Right lung (tissue), 2 donors: ENCODE measurements at regions not wholly inside any gene's neighbourhood (a gene's known extent, or its start where the extent isn't known, plus 50 kb on each side); places are given as distances from the start of the nearest gene placed in this dataset.
"Not testable (repeated sequence)": the region's sequence is repeated elsewhere in the genome, so short reads cannot be mapped to it uniquely, and the experiment has no call there.

Experiments used
- DNase-seq, 2 donors: peaks; one replicate each; pipeline ENCODE4 v3.0.0-alpha.2; 2013

DNA sequence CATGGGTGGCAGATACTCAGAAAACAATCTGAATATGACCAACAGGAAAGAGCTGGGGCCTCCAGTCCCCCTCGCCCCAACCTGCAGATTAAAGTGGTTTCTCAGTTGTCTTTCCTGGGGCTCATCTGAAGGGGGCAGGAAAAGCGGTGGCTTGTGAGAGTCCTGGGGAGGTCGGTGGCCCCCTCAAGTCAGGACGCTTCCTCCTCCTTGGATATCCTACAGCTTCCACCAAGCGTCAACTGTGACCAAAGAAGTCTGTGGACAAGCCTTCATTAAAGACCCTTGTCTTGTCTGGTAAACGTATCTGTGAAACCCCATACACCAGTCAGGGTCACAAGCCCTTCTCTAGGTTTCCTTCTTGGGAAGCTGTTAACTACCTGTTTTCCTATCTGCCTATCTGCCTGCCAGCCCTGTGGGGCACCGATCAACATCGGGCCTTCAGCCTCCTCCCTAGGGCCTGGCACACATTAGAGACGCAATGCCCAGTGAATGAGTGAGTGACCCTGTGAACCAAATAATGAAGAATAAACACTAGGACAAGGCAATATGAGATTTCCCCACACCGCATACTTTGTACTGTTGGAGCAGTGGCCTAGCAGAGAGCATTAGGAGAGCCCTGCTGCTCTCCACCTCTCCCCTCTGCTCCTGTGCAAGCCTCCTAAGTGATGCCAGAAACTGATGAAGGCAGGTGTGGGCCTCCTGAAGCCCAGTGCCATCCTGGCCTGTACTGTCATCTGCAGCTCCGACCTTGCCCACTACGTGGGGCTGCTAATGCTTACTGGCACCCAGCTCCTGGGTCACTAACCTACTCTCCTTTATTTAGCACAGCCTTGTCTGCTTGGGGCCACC, 1317.8 kb downstream of the UQCRFS1 start:
- no peak for DNase-seq

DNA sequence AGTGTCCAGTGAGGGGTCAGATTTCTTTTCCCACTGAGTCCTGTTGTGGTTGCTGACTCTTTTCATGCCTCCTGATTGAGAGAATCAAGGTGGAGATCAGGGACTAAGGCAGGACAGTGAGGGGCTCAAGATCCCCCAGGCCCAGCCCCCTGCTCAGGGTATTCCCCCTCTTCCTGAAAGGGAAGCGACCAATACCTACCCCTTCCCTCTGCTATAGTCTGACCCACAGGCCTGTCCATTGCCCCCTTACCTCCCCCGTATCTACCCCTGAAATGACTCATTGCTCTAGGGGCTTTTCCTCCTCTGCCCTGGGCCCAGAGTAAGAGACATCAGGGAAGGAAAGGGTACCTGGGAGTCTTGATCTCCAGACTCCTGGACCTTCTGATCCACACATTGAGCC, 1320.5 kb downstream of the UQCRFS1 start:
- no peak for DNase-seq

DNA sequence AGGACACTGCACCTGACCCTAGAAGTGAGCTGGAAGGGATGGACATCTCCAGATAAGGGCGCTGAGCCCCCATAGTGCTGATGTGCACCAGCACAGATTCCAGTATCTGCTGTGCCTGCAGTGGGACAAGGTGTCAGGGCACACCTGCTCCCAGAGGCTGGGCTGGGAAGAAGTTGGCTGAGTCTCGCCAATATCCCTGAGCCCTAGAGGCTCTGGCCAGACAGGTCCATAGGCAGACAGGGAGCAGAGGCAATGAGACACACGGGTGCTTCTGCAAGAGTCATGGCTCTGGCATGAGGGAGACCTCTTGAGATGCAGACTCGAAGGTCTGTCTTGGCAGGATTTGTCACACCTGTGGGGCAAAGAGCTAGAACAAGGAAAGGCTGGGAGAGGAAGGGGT, 1321.5 kb downstream of the UQCRFS1 start:
- DNase-seq, result no peak

DNA sequence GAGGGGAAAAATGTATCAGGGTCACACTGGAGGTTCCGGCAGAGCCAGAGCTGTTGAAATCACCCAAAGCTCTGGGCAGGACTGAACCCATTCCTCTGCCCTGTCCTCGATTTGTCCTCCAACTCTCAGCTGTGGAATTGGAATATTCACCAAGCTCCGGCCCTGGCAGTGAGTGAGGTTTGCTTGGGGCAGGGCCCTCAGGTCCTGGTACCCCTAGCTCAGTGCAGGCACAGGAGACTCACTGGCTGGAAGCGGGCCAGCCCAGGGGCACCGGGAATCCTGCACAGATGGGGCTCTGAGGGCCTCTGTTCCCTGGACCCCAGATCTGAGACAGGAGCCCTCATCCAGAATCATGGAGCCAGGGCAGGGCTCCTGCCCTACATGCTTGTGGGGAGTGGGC, 1322.3 kb downstream of the UQCRFS1 start:
- no peak for DNase-seq

DNA sequence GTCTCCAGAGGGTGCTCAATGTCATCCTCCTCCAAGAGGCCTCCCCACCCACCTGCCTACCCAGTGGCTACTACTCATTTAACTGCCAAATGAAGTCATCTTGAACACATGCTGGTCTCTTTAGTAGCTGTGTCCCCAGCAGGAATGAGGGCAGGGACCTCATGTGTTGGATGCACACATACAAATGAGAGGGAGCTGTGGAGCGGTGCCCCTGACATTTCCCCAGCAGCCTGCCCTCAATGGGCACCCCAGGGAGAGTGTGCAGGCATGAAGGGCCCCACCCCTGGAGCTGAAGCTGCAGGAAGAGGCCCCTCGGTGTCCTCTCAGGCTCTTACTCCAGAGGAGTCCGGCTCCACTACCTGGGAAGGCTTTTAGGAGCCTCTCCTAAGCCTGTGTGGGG, 1322.7 kb downstream of the UQCRFS1 start:
- DNase-seq, result no peak

DNA sequence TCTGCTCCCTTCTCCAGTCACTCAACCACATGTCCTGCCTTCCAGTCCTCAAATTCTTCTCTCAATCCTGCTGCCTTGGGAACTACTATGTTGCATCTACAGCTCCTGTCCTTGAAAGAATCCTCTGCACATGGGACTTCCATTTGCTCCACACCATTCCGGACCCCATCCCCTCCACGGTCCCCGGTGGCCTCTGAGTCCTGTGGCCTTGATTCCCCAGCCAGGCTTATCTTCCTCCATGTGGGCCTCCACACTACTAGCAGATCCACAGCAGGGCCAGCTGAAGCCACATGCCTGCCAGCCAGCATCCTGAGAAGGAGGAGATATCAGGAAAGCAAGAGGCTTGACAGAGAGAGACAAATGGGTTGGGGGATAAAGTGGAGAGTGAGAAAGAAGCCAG, 1323.8 kb downstream of the UQCRFS1 start:
- DNase-seq, result no peak

DNA sequence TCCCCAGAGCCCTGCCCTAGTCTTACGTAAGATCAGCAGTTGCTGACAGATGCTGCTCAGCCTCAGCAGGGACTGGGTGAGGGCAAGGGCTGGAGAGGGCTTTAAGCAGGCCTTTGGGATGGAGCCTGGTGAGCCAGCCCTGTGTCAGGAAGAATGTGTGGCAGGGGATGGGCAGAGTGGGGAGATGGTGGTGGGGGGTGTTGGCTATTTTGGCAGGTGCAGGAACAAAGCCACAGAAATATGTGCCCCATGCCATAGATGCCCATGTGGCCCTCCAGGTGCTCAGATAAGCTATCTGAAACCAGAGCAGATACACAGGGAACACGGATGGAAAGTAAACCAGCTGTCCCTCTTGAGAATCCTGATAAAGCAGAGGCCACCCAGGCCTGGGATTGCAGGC, 1325.0 kb downstream of the UQCRFS1 start:
- no peak for DNase-seq

DNA sequence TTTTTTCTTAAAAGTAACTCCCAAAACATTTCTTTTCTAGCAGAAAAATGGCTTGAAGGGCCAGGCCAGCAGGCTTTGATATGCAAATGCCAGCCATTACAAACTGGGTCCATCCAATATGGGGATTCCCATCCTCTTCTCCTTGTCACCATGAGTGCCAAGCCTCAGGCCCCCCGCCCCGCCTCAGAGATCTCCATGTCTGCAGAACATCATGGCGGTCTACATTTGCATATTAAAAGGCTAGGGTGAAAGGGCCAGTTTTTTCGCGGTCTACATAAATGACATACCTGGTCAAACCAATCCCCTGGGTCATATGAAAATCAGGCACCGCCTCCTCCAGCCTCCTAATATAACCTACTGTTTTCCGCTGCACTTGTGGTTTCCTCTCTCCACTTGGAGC, 1327.6 kb downstream of the UQCRFS1 start:
- DNase-seq, result no peak

DNA sequence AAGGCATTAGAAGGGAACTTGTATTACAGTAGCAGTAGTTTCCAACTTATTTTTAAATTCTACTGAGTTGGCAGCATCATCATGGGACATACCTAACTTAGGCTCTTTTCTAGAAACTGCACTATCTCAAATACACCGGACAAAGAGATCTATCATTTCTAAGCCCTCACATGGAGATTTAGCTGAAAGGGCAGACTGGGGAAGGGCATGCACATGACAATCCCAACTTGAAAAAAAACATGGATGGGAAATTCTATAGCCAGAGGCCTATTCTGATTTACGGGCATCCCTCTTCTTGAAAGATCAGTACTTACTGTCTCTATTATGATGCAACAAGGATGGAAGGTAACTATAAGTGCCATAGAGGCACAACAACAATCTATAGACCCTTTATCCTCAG, 1328.6 kb downstream of the UQCRFS1 start:
- DNase-seq, result no peak

DNA sequence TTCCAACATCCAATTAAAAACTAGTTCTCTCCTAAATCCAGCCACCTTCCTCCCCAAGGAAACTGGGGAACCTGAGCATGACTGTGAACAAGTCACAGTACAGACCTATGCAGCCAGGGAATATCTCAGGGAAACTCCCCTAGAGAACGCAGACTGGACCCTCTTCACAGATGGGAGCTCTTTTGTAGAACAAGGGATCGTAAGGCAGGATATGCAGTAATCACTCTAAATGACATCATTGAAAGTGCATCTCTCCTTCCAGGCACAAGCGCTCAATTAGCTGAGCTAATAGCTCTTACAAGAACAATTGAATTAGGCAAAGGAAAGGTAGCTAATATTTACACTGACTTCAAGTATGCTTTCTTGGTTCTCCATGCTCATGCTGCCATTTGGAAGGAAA, 1331.7 kb downstream of the UQCRFS1 start:
- no peak for DNase-seq

DNA sequence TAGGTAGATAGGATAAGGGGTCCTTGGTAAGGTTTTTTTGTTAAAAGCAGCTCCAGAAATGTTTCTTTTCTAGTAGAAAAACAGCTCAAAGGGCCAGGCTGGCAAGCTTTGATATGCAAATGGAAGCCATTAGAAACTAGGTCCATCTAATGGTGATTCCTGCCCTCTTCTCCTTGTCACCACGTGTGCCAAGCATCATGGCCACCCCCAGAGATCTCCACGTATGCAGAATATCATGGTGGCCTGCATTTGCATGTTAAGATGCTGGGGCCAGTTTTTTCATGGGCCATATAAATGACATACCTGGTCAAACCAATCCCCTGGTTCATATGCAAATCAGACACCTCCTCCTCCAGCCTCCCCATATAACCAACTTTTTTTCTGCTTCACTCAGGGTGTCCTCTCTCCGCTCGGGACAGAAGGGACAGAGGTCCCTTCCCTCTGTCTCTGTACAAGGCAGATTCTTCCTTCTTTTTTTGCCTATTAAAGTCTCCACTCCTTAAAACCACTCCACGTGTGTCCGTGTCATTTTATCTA, 1335.9 kb downstream of the UQCRFS1 start:
- DNase-seq, result no peak

DNA sequence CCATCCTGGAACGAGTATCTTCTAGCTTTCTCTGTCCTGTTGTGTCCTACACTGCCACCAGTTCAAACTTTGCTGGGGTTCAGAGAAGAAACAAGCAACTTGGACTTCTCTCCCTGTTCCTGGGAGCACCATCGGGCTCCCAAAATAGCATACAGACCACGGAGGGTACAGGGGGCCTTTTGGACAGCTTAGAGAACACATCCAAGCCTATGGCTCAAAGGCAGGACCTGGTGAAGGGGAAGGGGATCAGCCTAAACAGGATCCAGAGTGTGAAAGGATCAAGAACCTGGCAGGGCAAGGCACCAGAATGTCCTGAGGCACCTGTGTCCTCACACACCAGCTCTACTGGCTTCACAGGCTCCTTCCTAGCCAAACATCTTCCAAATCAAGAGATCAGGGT, 1336.5 kb downstream of the UQCRFS1 start:
- no peak for DNase-seq

DNA sequence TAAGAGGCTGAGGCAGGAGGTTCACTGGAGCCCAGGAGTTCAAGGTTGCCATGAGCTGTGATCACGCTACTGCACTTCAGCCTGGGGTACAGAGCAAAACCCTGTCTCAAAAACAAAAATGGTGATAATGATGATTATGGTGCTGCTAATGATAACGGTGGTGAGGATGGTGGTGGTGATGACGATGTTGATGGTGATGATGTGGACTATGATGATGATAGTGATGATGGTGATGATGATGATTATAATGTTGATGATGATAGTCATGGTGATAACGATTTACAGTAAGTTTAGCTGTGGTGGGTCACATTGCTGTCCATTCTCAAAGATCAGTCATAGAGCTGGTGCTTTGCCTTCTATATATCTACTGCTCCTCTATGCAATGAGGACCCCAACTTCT, 1340.6 kb downstream of the UQCRFS1 start:
- DNase-seq, result no peak

DNA sequence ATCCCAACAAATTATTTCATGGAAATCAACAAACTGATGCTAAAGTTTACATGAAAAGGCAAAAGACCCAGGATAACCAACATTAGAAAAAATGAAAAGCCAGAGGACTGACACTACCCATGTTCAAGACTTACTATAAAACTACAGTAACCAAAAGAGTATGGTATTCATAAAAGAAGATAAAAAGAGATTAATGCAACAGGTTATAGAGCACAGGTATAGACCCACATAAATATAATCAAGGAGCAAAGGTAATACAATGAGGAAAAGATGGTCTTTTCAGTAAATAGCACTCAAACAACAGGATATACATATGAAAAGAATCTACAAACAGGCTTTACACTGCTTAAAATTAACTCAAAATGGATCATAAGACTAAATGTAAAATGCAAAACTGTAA, 1342.7 kb downstream of the UQCRFS1 start:
- DNase-seq, result no peak

DNA sequence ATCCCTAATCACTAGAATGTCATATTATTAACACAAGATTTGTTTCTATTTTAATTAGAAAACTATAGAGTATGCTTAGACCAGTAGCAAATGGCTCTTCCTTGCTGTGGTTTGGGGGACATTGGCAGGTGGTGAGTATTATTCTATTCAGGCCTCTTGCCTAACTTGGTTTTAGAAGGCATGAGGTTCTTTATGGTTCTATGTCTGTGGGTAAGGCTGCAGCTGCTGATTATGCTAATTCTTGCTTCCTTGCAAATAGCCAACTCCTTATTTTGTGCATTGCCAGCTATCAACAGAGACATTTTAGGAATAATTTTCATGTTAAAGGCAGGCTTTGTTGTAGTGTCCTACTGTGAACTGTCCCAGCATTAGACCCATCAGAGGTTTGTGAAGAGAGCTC, 1344.9 kb downstream of the UQCRFS1 start:
- no peak for DNase-seq

DNA sequence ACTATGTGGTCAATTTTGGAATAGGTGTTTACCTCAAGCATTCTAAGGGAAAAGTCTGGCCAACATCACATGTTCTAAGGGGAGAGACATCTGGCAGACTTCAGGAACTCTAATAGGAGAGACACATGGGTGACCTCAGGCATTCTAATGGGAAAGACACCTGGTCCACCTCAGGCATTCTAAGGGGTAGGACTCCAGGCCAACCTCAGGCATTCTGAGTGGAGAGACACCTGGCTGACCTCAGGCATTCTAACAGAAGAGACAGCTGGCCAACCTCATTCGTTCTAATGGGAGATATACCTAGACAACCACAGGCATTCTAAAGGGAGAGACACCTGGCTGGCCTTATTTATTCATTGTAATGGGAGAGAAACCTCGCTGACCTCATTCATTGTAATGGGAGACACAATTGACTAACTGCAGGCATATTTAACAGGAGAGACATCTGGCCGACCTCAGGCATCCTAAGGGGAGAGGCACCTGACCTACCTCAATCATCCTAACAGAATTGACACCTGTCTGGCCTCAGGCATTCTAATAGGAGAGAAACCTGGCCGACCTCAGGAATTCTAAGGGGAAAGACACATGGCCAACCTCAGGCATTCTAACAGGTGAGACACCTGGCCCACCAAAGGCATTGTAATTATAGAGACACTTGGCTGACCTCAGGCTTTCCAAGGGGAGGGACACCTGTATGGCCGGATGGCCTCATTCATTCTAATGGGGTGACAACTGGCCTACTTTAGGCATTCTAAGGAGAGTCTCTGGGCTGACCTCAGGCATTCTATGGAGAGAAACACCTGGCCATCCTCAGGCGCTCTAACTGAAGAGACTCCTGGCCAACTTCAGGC, 1346.8 kb downstream of the UQCRFS1 start:
- no peak for DNase-seq

DNA sequence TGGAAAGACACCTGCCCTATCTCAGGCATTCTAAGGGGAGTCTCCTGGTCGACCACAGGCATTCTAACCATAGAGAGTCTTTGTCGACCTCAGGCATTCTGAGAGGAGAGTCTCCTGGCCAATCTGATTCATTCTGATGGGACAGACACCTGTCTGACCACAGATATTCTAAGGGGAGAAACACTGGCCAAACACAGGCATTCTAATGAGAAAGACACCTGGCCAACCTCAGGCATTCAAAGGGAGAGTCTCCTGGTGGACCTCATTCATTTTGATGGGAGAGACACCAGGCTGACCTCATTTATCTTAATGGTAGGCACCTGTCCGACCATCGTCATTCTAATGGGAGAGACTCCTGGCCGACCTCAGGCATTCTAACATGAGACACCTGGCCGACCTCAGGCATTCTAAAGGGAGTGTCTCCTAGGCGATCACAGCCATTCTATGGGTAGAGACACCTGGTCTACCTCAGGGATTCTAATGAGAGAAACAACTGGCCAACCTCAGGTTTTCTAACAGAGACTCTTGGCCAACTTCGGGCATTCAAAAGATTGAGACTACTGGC, 1351.5 kb downstream of the UQCRFS1 start:
- DNase-seq, result no peak

DNA sequence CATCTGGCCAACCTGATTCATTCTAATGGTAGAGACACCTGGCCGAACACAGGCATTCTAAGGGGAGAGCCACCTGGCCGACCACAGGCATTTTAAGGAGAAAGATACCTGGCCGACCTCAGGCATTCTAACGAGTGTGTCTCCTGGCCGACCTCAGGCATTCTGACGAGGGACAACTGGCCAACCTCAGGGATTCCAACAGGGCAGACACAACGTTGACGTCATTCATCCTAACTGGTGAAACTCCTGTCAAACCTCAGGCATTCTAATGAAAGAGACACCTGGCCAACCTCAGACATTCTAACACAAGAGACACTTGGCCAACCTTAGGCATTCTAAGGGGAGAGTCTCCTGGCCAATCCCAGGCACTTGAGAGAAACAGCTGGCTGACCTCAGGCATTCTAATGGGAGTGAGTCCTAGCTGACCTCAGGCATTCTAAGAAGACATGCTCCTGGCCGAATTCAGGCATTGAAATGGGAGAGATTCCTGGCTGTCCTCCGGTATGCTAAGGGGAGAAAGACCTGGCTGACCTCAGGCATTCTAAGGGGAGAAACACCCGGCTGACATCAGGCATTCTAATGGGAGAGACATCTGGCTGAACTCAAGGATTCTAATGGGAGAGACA, 1352.5 kb downstream of the UQCRFS1 start:
- DNase-seq, result no peak

DNA sequence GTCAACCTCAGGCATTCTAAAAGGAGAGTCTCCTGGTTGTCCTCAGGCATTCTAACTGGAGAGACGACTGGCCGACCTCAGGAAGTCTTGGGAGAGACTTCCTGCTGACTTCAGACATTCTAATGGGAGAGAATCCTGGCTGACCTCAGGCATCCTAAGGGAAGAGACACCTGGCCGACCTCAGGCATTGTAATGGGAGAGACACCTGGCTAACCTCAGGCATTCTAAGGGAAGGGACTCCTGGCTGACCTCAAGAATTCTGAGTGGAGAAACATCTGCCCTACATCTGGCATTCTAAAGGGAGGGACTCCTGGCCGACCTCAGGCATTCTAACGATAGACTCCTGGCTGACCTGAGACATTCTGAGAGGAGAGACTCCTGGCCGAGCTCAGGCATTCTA, 1353.3 kb downstream of the UQCRFS1 start:
- DNase-seq, result no peak

DNA sequence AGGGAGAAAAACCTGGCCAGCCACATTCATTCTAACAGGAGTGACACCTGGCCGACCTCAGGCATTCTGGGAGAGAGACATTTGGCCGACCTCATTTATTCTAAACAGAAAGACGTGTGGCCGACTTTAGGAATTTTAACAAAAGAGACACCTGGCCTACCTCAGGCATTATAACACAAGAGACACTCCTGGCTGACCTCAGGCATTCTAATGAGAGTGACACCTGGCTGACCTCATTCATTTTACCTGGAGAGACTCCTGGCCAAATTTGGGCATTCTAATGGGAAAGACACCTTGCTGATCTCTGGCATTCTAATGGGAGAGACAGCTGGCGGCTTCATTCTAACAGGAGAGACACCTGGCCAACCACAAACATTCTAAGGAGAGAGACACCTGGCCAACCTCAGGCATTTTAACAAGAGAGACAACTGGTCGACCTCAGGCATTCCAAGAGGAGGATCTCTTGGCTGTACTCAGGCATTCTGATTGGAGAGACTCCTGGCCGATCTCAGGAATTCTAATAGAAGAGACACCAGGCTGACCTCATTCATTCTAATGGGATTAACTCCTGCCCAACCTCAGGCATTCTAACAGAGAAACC, 1353.9 kb downstream of the UQCRFS1 start:
- no peak for DNase-seq

DNA sequence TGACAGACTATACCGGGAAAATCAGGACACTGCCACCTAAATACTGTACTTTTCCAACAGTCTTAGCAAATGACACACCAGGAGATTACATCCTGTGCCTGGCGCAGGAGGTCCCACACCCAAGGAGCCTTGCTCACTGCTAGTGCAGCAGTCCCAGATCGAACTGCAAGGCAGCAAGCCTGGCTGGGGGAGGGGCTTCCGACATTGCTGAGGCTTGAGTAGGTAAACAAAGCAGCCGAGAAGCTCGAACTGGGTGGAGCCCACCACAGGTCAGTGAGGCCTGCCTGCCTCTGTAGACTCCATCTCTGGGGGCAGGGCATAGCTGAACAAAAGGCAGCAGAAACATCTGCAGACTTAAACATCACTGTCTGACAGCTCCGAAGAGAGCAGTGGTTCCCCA, 1360.0 kb downstream of the UQCRFS1 start:
- DNase-seq, result not testable (repeated sequence)
